Stimulated activated CD4-positive, alpha-beta T cell treated with anti-CD3 and anti-CD28 coated beads, Interleukin-15, amount 100 ng/mL, for 48 hours (primary cell): ENCODE measurements at regions not wholly inside any gene's neighbourhood (a gene's known extent, or its start where the extent isn't known, plus 50 kb on each side); places are given as distances from the start of the nearest gene placed in this dataset.
A peak's percentile ranks its signal among the peaks of the same experiment; 100 is the strongest.
"Not testable (repeated sequence)": the region's sequence is repeated elsewhere in the genome, so short reads cannot be mapped to it uniquely, and the experiment has no call there.

Source experiments
- DNase-seq, 2 donors: peaks; one replicate each; pipeline ENCODE4 v3.0.0-alpha.2; 2020; ENCODE audit warnings: low read depth in 2 of 2

DNA sequence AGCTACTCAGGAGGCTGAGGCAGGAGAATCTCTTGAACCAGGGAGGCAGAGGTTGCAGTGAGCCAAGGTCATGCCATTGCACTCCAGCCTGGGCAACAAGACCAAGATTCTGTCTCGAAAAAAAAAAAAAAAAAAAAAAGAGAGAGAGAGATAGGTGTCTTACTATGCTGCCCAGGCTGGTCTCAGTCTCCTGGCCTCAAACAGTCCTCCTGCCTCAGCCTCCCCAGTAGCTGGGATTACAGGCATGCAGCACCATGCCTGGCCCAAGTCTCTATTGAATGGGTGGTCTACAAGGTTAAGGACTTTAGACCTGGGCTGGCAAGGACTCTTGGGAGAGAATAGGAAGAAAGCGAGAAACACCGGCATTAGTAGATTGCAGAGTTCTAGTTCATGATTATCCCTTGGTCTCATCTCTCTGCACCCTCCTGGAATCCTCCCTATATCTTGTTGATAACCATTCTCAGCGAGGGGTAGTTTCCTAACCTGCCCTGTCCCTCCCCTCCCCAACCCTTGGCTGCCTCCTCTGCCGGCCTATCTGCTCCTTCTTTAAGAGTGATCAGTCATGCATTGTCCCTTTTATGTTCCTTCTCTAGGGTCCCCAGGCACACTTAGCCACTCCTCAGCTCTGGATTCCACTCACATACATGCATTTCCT lies 128.1 kb upstream of the MAP1LC3B2 start:
- no peak for DNase-seq

DNA sequence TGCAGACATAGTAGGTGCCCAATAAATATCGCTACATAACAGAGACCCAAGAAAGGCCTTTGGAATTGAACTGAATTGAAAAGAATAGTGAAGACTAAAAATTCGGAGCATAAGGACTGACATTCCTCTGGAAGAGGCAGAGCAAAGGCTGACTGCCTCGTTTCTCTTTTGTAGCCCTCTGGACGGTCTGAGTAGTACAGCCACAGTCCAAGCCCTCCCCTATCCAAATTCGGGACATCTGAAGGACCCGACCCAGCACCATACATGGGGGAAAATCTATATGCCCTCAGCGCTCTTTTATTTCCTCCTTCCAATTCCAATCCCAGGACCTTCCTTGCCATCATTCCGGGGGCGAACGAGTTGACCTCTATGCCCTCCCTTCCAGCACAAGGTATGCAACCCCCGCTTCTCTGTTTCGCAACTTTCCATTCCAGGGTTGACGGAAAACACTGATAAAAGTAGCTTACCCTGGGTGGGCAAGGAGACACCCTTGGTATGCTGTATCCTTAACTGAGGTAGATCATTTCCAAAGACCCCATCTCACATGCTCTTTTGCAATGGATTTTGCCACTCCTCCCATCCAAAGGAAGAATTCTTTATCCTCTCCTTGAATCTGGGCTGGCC lies 127.4 kb upstream of the MAP1LC3B2 start:
- no peak for DNase-seq

DNA sequence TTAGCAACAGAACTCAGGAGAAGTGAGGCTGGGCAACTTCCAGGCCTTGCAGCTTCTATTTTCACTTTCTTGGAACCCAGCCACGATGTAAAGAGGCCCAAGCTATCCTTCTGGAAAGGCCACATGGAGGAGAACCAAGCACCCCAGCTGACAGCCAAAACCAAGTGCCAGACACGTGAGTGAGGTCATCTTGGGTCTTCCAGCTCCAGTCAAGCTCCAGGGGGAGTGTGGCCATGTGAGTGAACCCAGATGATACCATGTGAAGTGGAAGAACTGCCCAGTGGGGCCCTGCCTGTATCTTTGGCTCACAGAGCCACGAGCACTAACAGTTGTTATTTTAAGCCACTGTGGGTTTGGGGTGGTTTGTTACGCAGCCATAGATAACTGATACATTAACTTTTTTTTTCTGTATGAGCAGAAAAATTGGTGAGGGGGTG lies 126.8 kb upstream of the MAP1LC3B2 start:
- DNase-seq: no peak

DNA sequence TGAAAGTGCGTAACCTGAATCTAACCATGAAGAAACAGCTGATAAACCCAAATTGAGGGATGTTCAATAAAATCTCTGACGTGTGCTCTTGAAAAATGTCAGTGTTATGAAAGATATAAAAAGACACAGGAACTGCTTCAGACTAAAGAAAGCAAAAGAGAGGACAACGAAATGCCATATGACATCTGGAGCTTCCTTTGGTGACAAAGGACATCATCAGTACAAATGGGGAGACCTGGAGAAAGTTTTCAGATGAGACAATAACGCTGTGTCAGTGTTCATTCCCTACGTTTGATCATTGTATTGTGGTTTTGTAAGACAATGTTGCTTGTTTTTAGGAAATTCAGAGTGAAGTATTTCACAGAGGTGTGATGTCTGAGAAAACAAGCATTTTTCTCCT lies 125.9 kb upstream of the MAP1LC3B2 start:
- no peak for DNase-seq

DNA sequence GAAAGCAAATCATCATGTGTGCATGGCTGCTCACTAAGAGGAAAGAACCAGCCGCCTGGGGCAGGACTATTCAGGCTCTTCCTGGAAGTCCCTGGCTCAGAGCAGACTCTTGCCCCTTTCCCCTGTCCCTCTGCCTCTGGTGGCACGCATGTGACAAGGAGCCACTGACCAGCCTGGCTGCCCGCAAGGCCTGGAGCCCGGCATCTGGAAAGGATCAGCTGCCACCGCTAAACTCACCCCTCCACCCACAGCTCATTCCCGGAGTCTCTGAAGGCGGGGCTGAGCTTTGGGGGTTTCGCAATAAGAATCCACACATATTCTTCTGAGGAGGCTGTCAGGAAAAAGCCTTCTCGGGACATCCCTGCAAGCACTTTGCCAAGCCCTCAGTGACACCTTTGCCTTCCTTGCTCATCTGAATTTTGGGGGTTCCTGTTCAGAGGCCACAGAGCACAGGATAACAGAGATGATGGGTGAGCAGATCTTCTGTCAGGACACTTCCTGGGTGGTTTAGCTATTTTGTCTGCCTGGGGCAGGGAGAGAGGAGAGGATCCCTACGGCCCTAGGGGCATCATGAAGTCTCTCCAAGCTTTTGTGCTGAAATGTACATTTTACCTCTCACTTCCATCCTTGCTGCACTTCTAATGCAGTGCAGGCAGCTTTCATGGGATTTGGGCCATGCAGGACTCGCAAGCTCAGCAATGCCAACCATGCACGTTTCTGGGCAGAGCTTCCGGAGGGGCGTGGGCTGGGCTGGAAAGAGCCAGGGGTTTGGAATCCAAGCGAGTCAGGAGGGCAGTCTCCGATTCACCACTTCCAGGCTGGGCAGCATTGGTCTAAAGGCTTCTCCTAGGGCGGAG lies 124.8 kb upstream of the MAP1LC3B2 start:
- DNase-seq: no peak

DNA sequence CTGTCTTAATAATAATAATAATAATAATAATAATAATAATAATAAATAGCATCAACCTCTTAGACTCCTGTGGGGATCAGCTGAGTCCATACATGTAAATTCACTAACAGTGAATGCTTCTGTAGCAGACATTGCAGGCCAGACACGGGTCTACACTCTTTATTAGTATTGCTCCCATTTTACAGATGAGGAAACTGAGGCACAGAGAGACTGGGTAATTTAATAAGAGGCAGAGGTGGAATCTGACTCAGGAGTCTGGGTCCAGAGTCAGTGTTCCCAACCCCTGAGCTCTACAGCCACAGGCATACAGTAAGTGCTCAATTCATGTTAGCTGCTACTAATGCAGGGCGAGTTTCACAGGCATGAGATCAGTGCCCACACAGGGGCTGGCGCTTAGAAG lies 123.2 kb upstream of the MAP1LC3B2 start:
- no peak for DNase-seq

DNA sequence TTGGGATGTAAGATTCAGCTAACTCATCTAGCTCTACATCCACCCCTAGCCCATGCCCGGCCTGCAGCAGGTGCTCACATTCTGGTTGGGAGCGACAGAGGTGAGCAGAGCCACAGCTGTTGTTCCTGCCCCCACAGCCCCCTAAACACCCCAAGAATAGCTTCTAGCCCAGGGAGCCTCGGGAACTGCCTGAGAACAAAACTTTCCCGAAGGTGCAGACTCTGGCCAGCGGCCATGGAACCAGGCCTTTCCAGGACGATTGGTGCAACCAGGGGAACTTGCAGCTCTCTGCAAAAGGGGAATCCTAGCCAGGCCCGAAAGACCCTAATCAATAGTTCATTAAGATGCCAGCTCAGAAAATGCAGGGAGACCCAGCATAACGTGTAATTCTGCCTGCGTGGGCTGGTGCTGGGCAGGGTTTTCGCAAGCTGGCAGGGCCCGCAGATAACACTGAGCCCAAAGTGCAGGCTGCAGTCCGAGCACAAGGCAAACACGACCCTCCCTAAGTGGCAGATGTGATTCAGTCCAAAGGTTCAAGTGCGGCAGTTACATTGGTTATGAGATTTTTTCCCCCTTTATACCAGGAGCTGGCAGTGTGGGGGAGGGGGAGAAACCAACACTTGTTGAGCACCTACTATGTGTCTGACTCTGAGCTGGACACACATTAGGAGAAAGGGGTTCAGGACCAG lies 122.5 kb upstream of the MAP1LC3B2 start:
- no peak for DNase-seq

DNA sequence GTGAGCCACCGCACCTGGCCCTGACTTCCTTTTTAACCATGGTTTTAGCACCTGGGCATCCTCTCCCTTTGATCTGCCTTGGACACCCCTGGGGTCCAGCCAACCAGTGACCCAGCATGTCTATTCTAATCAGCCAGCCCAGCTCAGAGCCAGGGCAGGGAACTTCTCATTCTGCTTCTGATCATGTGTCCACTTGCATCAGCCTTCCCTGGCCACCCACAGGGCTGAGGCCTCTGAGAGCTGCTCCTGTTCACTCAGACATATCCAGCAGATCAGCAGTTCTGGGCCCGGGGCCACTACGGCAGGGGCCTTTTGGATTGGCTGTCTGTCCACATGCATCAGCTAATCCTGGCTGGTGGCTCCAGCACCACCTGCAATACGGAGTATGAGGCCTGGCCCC lies 117.9 kb upstream of the MAP1LC3B2 start:
- DNase-seq: no peak

DNA sequence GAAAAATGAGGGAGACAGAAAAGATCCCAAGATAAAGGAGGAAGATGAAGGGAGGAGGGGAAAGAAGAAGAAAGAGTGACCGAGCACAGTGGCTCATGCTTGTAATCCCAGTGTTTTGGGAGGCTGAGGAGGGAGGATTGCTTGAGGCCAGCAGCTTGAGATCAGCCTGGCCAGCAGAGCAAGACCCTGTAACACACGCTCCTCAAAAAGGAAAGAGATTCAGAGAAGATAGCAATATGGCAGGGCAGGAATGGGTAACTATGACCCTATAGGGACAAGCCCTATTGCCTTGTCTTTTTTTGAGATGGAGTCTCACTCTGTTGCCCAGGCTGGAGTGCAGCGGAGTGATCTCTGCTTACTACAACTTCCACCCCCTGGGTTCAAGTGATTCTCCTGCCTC lies 116.9 kb upstream of the MAP1LC3B2 start:
- no peak for DNase-seq

DNA sequence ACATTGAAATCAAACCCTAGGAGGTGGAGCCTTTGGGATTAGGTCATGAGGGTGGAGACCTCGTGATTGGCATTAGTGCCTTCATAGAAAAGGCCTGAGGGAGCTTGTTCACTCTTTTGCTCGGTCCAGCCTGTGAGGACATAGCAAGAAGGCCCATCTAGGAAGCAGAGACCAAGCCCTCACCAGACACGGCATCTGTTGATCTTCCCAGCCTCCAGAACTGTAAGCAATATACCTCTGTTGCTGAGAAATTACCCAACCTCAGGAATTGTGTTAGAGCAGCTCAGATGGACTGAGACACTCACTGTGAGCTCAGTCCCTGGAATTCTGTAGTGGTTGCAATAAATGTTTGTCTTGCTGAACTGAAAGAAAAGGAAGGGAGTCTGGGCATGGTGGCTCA lies 116.2 kb upstream of the MAP1LC3B2 start:
- DNase-seq: no peak

DNA sequence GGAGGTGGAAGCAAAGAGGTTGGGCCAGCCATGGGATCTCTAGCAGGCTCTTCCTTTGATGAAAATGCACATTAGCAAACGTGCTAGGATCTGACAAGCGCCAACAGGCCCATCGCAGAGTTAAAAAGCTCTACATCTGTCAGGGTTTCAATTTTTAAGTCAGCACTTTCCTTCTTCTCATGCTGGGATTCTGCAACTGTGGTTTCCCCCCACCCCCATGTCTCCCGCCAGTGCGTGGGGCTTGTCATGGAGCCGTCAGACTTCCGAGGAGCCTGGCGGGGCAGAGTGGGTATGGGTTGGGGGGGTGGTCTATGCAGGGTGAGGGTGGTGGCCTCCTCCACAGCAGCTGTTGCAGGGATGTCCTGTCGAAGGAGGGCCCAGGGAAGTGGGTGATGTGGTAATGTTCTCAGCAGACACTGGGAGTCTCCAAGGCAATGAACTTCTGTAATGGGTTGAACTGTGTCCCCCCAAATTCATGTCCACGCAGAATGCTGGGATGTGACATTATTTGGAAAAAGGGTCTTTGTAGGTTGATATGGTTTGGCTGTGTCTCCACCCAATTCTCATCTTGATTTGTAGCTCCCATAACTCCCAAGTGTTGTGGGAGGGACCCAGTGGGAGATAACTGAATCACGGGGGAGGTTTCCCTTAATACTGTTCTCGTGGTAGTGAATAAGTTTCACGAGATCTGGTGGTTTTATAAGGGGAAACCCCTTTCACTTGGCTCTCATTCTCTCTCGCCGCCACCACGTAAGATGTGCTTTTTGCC lies 115.2 kb upstream of the MAP1LC3B2 start:
- DNase-seq: peak; percentile 3 to 7

DNA sequence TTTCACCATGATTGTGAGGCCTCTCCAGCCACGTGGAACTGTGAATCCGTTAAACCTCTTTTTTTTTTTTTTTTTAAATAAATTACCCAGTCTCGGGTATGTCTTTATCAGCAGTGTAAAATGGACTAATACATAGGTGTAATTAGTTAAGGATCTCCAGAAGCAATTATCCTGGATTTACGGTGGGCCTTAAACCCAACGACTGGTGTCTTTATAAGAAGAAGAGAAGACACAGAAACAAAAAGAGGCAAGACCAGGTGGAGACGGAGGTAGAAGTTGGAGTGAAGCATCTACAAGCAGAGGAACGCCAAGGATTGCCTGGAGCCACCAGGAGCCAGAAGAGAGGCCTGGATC lies 114.6 kb upstream of the MAP1LC3B2 start:
- DNase-seq: no peak

DNA sequence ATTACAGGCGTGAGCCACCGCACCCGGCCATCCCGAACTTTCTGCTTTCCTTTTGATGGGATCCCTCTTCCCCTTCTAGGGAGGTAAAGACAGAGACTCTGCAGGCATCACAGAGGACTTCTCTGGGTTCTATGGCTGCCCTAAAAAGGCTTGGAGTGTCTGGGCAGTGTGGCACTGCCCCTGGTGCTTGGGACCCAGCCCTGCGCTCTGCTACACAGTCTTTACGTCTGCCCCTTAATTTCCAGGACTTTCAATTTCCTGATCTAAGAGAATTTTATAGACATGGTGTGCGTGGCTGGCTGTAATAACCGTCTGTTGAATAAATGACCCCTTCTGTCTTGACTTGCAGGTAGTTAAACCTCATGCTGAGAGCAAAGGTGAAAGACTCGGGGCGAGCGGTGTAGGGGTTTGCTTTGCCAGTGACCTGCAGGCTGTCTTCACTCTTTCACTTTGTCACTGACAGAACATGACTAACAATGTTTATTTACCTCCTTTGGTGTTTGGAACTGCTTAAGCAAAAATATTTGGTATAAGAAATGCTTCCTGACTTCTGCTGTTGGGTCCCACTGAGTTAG lies 110.9 kb upstream of the MAP1LC3B2 start:
- no peak for DNase-seq

DNA sequence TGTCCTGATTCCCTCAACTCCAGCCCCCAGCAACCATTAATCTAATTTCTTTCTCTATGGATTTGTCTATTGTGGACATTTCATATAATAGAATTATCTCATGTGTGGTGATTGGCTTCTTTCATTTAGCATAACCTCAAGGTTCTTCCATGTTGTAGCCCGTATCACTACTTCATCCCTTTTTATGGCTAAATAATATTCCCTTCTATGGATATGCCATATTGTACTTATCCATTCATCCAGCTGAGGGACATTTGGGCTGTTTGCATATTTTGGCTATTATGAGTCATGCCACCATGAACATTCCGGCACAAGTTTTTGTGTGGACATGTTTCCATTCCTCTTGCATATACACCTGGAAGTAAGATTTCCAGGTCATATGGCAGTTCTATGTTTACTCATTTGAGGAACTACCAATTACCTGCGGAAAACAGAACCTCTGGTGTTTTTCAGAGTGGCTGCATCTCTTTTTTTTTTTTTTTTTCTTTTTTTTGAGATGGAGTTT lies 108.7 kb upstream of the MAP1LC3B2 start:
- no peak for DNase-seq

DNA sequence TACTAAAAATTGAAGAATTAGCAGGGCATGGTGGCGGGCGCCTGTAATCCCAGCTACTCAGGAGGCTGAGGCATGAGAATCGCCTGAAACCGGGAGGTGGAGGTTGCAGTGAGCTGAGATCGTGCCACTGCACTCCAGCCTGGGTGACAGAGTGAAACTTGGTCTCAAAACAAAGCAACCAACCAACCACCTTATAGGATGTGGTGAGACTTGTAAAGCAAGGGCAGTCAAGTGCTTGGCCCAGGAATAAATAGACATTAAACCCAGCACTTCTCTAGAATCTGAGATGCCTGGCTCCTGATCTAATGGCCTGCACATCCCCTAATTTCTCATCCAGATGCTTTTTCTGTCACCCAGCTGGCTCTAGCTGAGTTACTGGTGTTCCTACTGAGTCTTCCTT lies 106.2 kb upstream of the MAP1LC3B2 start:
- DNase-seq: not testable (repeated sequence)

DNA sequence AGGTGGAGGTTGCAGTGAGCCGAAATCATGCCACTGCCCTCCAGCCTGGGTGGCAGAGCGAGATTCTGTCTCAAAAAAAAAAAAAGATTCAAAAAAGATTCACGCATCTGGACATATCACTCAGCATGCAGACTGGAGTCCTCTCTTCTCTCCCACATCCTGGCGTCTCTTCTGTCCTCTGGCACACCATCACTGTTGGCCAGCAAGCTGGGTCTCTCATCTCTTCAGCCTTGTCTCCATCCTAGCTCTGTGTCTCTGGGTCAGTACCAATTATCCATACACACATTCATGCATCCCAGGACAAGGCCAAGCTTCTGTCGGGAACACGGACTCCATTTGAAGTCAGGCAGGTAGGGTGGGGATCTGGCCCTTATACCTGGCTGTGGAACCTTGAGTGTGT lies 105.5 kb upstream of the MAP1LC3B2 start:
- no peak for DNase-seq

DNA sequence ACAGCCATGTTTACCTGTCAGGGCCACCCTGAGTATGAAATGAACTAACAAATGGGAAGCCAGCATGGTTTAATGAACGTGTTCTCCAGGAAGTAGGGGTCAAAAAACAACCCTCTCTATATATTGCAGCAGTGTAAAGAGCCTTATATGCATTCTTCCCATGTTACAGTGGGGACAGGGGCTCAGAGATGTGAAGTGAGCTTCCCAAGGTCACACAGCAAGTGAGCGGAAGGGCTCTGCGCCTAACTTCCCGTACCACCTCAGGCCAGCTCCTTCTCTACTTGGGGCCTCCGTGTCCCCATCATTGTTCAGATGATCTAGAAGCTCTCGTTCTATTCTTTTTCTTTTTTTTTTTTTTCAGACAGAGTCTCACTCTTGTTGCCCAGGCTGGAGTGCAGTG lies 105.1 kb upstream of the MAP1LC3B2 start:
- DNase-seq: no peak

DNA sequence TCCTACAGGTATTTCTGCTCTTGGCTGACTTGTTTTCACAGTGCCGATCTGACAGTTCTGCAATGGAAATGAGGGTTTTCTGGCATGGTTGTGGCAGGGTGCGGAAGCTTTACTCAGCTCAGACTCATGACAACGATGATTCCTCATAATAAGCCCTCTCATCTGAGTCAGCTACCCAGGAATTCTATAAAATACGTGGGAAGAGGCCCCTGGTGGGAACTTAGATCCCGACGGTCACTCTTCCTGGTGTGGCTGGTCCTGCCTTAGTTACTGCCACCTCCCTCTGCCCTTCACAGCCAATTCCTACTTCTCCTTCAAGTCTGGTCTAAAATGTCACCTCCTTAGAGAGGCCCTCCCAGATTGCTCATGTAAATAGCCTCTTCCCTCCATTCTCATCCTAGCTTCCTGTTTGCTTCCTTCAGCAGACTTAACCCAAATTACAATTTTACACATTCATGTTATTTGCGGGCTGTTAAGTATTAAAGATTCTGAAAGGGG lies 104.2 kb upstream of the MAP1LC3B2 start:
- DNase-seq: no peak

DNA sequence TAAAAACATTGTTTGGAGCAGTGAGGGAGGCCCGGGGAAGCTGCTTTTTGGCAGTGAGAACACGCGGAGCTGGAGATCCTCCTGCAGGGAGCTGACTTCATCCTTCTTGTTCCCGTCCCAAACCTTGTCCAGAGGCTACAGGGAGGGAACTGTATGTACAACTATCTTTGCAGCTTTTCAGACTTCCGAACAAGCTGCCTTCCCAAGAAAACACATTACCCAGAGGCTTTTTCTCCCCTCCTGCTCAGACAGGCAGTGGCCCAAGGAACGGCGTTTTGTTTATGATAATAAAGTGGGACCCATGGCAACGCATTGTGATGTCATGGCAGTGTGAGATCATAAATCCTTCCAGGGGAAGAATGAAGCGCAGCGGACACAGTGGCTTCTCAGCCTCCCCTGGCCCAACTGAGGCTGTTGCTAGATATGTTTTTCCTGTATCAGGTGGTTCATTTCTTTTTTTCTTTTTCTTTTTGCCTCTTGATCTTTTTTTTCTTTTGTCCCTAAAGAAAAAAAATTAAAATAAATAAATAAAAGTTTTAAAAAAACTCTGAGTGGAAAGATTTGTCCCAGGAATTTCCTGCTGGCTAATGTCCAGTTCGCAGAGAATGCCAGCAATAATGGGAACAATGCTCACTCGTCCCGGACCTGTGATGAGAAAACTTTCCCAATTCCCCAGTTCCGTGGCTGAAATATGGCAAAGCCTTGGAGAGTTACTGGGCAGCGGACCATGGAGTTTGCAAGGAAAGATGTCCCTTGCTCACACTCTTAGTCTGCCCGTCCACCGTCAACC lies 103.4 kb upstream of the MAP1LC3B2 start:
- no peak for DNase-seq
